ENCODE measurements at regions not wholly inside any gene's neighbourhood (a gene's known extent, or its start where the extent isn't known, plus 50 kb on each side); places are given as distances from the start of the nearest gene placed in this dataset.

- TF ChIP-seq TCF7L2 (IDR thresholded peaks at IDR 0.05; ENCODE audit: low read depth, low read length), result no peak
- TF ChIP-seq CTCF (IDR thresholded peaks at IDR 0.05), result no peak
- no peak for TF ChIP-seq REST (IDR thresholded peaks at IDR 0.05; ENCODE audit: insufficient read depth in 1 of 2, low read depth in 2 of 2, low read length in 1 of 2)
- no peak for TF ChIP-seq SIN3A (IDR thresholded peaks at IDR 0.05; ENCODE audit: borderline replicate concordance, insufficient read depth, low read depth, low read length)
- TF ChIP-seq POLR2AphosphoS5 (IDR thresholded peaks at IDR 0.05; ENCODE audit: low read depth, low read length), result no peak
- Histone ChIP-seq H3K27me3 (ENCODE audit: control insufficient read depth, insufficient read depth, low read length) (no peaks in the 10 kb centered on the region), H3K27ac (ENCODE audit: low read length) (no peak overlapping the region), H3K4me1 (ENCODE audit: control insufficient read depth, insufficient read depth, low read length) (no peaks in the 10 kb centered on the region), H3K9me3 (ENCODE audit: control insufficient read depth, insufficient read depth, low read depth, low read length) (no peaks in the 10 kb centered on the region), H3K36me3 (ENCODE audit: control insufficient read depth, insufficient read depth, low read length) (no peaks in the 10 kb centered on the region), H3K4me3 (ENCODE audit: low read depth in 2 of 2, low read length in 2 of 2) (no peak overlapping the region)
- ATAC-seq, result no peak
- POLR2A ChIA-PET, result no interaction called here
- in situ Hi-C loops (cut with HindIII; ENCODE audit: low pct_unique_long_range_greater_than_20kb, low sequenced_read_pairs) (no loop called here), intact Hi-C loops (cut with micrococcal nuclease; ENCODE audit: unreplicated experiment) (no loop called here)
- BruUV-seq (replicated peaks), result no TSS peak
- CTCF ChIA-PET, result no interaction called here
- no peak for DNase-seq (ENCODE audit: low read depth, low spot score)
These were observed 121.9 kb downstream of the EMP1 start for GRCh38 chr12:13318231-13319015.

- BruUV-seq (replicated peaks), result no TSS peak
- ChIA-PET CTCF (no interaction called here), POLR2A (no interaction called here)
- H3K27ac ChIP-seq (ENCODE audit: low read length), result no peak overlapping the region
- no peaks in the 10 kb centered on the region for H3K36me3 ChIP-seq (ENCODE audit: control insufficient read depth, insufficient read depth, low read length)
- no peaks in the 10 kb centered on the region; the same call in 1 of the 2 replicates for H3K27me3 ChIP-seq (ENCODE audit: control insufficient read depth, insufficient read depth, low read length)
- H3K4me1 ChIP-seq (ENCODE audit: control insufficient read depth, insufficient read depth, low read length), result no peaks in the 10 kb centered on the region
- DNase-seq (ENCODE audit: low read depth, low spot score), result no peak
- H3K9me3 ChIP-seq (ENCODE audit: control insufficient read depth, insufficient read depth, low read depth, low read length), result no peaks in the 10 kb centered on the region
- H3K4me3 ChIP-seq (ENCODE audit: low read depth in 2 of 2, low read length in 2 of 2), result no peak overlapping the region
- intact Hi-C loops (cut with micrococcal nuclease; ENCODE audit: unreplicated experiment), result no loop called here
- no peak for TF ChIP-seq TCF7L2 (IDR thresholded peaks at IDR 0.05; ENCODE audit: low read depth, low read length)
- TF ChIP-seq SIN3A (IDR thresholded peaks at IDR 0.05; ENCODE audit: borderline replicate concordance, insufficient read depth, low read depth, low read length), result no peak
- TF ChIP-seq REST (IDR thresholded peaks at IDR 0.05; ENCODE audit: insufficient read depth in 1 of 2, low read depth in 2 of 2, low read length in 1 of 2), result no peak
- no peak for TF ChIP-seq CTCF (IDR thresholded peaks at IDR 0.05)
- TF ChIP-seq POLR2AphosphoS5 (IDR thresholded peaks at IDR 0.05; ENCODE audit: low read depth, low read length), result no peak
- in situ Hi-C loops (cut with HindIII; ENCODE audit: low pct_unique_long_range_greater_than_20kb, low sequenced_read_pairs), result no loop called here
- ATAC-seq, result no peak
These were observed 120.2 kb downstream of the EMP1 start for GRCh38 chr12:13316587-13317246.

Measured in Panc1 (cell line).